ENCODE measurements at regions not wholly inside any gene's neighbourhood (a gene's known extent, or its start where the extent isn't known, plus 50 kb on each side); places are given as distances from the start of the nearest gene placed in this dataset.
A peak's percentile ranks its signal among the peaks of the same experiment; 100 is the strongest.

DNA sequence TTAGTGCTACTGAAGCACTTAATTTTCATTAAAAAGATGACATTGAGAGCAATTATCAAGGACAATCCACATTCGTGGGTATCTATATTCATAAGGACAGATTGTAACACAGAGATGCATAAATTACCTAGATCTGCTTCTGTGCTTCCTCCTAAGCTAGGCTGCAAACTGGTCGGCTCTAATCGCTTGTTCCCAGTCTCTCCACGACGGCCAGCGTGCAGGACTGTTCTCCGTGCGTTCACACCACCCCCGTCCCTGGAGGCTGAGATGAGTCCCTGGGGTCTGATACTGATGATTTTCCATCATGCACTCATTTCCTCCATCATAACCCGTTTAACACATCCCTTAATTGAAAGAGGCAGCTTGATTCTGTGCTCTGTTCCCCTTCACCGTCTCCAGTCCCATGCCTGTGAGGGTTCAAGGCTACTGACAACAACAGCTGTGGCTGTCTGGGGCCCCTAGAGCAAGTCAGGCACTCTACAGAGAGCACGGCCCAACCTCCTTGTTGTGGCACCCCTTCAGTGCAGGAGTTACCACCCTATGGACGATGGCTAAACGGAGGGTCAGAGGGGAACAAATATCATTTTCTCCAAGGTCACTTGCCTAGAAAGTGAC lies 469.6 kb downstream of the NPHP4 start:
- no peak for DNase-seq (ENCODE audit: low spot score)

DNA sequence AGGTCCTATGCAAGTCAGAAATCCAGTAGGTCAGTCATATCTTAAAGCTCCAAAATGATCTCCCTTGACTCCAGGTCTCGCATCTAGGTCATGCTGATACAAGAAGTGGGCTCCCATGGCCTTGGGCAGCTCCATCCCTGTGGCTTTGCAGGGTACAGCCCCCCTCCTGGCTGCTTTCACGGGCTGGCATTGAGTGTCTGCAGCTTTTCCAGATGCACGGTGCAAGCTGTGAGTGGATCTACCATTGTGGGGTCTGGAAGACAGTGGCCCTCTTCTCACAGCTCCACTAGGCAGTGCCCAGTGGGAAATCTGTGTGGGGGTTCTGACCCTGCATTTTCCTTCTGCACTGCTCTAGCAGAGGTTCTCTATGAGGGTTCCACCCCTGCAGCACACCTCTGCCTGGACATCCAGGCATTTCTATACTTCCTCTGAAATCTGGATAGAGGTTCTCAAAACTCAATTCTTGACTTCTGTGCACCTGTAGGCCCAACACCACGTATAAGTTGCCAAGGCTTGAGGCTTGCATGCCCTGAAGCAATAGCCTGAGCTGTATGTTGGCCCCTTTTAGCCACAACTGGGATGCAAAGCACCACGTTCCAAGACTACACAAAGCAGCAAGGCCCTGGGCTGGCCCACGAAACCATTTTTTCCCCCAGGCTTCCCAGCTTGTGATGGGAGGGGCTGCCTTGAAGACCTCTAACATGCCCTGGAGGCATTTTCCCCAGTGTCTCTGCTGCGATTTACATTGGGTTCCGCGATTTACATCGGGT lies 472.7 kb downstream of the NPHP4 start:
- DNase-seq (ENCODE audit: low spot score): no peak

DNA sequence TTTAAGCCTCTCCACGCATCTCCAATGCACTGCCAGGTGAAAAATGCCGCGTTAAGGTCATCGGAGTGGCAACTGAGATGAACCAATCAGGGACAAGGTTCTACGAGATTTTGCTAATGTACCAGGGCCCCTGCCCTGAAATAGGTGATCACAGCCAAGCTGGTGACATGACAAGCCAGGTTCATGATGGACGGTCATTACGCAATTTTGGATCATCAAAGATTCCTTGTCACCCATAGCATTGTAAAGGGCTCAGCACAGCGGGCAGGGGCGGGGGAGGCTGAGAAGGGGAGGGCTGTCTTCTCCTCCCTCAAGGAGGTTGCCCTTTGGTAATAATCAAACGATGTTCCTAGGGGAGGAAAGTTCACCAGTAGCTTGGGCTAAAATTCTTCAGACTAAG lies 475.5 kb downstream of the NPHP4 start:
- DNase-seq (ENCODE audit: low spot score): no peak

DNA sequence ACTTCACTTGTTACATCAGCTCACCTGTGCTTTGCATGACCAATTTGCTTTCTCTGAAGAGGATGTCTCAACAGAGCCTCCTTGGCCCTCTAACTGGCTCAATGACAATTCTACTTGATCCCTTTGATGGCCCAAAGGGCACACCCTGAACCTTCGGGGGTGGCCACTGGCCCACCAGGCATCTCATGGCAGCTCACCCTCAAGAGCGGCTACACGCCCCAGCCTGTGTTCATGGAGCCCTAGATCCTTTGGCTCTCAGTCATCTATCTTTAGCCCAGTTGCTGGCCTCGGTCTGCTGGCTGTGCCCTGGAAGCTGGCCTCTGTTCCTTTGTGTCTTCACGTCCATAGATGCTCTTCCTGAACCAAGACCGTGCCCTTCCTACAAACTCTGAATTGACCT lies 476.7 kb downstream of the NPHP4 start:
- no peak for DNase-seq (ENCODE audit: low spot score)

DNA sequence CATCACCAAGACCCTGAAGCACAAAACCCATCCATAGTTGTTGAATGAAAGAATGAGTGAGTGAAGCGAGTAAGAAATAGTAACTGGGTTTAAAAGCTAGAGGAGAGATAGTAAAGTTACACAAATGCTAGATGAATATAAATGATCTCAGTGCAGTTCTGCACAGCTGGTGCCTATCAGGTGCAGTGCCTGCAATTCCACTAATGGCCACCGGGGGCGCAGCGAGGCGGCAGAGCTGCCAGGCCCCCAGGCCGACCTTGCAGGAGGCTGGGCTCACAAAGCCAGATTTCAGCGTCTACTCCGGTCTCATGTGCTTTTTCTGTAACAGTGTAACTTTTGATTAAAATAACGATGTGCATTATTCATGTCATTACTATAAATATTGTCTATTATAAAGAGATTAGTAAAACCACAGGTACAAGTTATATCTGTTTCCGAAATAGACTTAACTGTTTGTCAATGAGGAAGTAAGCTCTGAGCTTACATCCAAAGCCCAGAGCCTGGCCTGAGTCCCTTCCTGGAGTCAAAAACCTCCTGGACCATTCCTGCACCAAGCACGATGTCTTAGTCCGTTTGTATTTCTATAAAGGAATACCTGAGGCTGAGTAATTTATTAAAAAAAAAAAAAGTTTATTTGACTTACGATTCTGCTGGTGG lies 477.6 kb downstream of the NPHP4 start:
- DNase-seq (ENCODE audit: low spot score): peak; percentile 83

DNA sequence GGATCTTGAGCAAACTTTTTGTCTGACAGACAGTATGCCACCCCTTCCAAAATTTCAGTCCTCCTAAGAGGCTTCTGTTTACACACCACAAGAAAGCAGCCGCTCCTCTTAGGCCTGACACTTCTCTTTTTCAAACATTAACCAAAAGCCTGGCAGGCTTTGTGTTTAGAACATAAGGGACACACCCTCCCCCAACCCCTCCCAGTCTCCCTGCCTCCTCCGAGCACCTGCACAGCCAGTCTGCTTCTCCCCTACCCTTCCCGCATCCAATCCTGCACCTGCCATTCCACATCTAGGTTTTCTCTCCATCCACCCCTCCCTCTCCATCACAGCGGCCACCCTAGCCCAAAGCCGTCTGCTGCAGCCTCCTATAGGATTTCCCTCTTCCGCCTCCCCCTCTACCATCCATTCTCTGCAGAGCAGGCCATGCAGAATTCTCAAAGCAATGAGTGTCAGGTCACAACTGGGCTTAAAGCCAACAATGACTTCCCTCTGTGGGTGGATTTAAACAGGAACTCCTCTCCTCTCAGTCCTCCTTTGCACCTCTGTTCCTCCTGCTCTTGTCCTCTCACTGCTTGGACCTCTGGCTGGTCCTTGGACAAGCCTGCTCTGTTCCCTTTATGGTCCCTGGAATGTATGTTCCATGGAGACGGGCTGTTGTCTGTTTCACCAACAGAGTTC lies 478.2 kb downstream of the NPHP4 start:
- DNase-seq (ENCODE audit: low spot score): no peak

DNA sequence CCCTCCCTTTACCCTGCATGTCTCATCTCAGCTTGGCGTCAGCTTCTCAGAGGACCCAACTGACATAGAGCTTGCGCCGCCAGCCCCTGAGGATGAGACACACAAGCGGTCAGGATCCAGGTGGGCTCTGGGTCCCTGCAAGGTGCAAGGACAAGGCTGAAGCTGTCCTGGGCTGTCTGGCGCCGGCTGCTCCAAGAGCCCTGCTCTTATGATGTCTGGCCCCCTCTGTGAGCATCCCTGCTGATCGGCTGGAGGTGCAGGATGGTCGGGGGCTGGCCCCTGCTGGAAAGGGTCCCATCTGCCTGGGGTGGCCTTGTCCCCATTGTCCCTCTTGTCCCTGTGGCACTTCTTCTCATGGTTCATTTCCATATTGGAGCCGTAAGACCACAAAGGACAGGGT lies 479.0 kb downstream of the NPHP4 start:
- DNase-seq (ENCODE audit: low spot score): no peak

DNA sequence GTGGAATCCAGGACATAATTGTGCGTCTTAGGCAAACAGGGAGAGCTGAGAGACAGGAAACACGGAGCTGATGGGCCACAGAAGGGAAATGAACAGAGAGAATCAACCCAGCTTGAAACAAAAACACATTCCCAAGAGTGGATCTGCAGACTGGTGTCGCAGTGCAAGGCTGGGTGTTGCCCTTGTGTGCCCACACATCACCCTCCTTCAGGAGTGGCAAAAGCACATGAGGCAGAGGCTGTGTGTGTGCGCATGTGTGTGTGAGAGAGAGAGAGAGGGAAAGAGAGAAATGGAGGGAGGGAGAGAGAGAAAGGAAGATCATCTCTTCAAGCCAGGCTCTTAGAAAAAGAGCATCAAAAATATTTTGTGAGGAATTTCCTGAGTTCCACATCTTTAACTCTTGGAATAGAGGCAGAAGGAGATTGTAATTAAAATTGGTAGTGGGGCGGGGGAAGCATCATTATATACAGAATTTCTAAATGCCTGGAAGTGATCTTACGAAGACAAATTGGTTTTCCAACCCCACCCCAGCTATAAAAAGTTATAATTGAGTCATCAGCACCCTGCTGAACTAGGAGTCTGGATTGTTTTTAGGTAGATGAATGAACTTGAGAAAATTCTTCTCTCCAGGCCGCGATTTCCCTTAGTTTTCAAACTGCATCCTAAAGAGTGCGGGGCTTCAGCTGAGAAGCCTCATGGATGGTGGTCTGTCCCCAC lies 480.7 kb downstream of the NPHP4 start:
- no peak for DNase-seq (ENCODE audit: low spot score)

DNA sequence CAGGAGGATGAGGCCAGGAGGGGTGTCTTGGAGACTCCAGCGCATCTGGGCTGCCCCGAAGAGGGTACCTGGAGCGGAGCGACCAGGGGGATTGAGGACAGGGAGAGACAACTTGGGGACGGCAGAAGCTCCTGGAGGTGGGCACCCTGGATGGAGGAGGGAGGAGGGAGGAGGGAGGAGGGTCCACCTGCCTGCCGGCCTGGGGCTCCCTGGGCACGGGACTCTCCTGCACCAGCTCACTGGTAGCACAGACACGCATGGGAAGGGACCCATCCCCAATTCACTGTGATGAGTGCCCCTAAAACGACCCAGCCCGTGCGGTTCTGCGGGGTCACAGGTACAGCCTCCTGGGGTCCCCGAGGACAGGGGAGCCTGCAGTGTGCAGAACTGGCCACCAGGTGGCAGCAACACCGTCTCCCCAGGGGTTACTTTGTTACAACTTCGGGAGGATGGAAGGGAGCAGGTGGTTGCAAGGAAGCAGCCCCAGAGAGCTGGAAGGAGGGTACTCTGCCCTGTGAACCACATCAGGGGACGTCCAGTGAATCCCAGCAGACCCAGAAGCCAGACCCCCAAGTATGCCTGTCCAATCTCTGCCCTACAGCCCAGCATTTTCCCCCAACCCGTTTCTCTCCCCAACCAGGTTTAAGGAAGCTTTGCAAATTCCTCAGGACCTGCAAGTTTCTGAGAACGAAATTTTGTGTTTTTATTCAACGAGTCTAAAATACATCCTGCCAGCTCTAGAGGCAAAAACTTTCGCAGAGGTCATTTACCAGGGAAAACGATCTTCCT lies 482.4 kb downstream of the NPHP4 start:
- peak; percentile 86 for DNase-seq (ENCODE audit: low spot score)

DNA sequence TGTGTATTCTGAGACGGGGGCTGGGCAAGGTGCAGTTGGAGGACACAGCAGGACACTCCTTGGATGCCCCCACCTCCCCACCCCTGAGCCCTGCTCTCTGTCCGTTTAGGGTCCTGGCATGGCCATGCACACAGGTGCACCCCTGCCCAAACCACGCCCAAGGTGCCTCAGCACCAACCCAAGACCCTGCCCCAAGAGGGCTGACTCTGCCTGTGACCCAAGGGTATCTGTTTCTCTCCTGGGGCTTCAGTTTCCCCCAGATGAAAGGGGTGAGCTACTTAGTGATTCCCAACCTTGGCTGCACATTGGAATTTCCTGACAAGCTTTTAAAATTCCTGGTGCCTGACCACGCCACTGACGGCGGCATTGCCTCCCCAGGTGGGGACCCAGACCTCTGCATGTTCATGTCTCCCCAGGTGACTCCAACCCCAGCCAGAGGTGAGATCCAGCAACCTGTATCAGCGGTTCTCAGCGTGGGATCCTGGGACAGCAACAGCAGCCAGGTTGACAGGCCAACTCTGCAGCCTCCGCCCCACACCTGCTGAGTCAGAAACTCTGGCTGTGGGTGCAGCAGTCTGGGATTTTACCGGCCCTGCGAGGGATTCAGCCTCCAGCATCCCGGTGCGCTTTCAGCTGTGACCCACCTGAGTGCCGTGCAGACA lies 483.4 kb downstream of the NPHP4 start:
- no peak for DNase-seq (ENCODE audit: low spot score)

DNA sequence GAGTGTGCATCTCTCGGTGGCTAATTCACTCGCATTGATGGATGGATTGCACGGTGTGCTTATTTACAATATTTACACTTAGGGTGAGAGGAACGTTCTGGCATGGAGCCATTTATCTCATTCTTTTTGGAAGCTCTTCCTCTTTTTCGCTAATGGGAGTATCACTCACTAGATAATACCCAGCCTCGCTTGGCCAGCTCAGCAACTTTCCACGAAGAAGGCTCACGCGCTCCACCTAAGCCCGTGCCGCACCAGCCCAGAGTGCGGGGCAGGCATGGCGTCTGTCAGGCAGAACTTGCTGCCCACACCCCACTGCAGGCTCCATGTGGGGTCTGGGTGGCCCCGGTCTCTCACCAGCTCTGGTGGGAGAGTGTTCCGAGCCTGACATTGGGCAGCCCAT lies 484.9 kb downstream of the NPHP4 start:
- no peak for DNase-seq (ENCODE audit: low spot score)

DNA sequence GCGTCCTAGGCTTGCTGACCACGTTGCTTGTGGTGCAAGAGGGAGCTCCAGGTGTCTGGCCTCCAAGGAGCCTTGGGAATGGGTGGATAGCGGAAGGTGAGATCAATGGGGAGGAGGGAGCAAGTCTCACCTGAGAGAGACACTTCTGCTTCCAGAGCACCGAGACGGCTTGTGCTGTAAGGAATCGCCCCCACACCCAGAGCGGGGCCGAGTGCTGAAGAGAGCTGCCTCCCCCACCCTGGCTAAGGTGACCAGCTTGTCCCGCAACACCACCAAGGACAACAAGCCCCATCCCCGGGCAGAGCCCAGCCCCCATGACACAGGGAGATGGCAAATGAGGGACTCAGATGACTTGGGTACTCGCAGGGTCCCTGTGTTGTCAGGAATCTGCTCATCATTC lies 485.6 kb downstream of the NPHP4 start:
- no peak for DNase-seq (ENCODE audit: low spot score)

DNA sequence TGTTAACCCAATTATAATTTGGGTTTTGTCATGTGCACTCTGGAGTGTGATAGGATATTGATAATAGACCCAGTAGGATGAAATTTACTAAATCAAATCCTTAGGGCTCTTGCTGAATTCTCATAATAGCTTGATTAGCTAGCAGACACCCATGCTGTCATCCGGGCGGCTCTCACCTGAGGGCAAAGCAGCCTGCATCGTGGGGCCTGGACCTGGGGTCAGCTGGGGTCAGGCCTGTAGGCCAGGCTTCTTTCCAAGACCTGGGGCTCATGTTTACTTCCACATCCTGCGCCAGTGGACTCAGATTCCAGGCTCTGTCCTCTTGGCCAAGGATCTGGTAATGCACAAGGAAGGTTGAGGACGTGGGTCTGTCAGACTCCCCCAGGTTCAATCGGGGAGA lies 486.3 kb downstream of the NPHP4 start:
- no peak for DNase-seq (ENCODE audit: low spot score)

DNA sequence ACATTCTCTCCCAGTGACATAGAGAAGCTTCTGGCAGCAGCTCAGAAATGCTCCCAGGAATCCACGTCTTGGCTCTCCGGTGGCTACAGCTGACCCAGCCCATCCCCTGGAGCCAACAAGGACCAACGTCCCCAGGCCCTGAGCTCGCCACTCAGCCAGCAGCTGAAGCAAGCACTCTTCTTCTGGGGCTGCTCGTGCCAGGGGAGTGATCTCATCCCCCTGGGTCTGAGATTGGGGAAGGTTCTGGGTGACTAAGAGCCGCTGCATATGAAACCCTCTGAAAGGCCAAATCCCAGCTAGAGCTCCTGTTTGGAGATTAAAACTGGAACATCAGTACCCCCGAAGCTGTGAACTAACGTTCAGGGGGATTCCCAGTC lies 487.9 kb downstream of the NPHP4 start:
- DNase-seq (ENCODE audit: low spot score): no peak

DNA sequence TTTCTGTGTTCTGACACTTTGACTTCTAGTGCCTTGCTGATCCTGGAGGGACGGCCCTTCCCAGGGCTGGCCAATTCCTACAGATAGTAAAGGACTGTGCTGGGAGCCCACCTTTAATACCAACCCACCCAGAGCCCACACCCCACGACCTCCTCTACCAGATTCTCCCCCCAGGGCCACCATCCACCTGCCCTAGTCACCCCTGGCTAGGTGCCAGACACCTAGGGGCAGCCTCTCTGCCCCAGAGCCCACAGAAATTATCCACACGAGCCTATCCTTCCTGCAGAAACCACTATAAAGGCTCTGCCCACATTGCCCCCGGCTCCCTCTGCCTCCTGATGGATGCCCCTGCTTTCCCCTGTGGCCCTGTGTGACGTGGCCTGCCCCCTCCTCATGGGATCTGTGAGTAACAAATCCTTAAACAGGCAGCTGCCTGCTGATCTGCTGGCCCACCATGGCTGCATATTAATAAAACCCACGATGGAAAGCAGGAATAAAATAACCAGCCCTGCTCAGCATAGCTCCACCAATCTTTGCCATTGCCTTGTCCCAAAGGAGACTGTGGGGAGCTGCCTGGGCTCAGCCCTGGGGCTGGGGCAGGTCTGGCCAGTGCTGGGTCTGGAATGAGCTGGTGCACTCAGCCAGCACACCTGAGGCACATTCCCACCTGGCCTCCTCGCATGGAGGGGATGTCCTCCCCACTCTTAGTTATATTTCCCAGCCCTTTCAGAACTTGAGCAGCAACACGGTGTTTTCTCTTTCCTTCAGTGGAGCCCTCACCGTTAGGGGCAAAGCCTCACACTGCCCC lies 488.5 kb downstream of the NPHP4 start:
- no peak for DNase-seq (ENCODE audit: low spot score)

DNA sequence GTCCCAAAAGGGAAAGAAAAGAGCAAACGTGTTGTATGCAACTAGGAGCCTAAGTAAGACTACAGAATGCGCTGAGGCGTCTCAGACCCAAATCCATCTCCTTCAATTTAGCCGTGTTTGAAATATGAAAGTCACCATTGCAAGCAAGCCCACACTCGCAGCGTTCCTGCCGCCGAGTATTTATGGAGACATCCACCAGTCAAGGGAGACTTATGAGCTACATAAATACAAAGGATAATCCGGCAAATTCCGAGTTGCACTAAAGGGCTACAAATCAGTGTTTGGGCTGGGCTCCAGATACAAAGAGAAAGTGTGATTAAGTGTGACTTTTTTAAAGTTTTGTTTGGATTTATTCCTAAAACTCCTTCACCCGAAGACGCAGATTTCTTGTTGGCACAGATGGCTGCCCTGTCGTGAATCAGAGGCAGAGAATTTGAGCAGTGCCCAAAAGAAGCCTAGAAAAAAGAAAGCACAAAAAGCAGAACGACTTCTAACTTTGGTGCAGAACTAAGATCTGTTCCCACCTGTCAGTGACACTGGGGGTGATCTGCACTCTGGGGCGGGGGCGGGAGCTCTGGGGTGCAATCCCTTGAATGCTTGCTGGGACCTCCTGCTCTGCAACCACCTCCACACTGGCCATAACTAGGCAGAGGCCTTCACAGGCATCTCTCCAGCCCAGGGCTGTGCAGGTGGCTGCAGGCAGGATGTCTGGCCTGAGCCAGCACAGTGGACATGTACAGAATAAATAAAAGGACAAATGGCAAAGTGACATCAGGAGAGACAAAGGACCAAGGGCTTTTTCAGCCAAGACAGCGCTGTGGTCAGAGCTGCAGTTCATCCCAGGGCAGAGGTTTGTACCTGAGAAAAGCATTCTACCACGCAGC lies 489.7 kb downstream of the NPHP4 start:
- DNase-seq (ENCODE audit: low spot score): no peak

DNA sequence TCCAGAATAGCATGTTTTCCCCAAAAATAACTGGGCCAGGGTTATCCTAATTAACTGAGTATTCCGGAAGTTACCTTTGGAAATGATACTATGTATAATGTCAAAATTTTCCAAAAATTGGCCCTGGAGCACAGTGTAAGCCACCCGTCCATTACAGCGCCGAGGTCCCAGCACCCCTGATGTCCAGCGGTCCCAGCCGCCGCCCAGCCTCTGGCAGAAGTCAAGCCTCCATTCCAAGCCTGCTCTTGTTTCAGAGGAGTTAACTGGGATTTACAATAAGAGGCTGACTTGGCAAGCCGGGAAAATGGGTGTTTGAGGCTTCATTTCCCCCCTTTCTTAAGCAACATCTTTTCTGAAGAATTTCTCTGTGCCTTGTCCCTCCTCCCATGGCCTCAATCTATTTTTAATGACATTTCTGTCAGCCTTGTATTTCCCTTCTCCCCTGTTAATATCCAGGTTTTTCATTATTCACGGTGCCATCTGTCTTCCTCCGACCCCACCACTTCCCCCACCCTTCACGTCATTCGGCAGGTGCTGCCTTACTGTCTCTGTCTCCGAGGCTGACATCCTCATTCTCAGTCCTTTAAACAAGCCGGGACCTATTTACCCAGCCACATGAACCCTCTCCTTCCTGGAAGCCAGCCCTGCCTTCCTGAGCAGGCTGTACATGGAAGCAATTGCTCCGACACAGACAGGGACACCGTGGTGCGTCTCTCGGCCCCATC lies 490.9 kb downstream of the NPHP4 start:
- no peak for DNase-seq (ENCODE audit: low spot score)

DNA sequence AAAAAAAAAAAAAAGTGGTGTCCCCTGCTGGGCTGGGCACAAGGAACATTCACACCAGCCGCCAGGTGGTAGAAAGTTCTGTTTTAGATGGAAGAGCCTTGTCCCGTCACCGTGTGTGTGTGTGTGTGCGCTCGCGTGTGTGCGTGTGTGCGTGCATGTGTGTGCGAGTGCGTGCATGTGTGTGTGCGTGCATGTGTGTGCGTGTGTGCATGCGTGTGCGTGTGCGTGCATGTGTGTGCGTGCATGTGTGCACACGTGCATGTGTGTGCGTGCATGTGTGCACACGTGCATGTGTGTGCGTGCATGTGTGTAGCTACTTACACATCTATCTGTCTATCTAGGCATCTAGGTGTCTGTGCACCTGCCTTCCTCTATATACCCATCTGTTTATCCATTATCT lies 491.7 kb downstream of the NPHP4 start:
- DNase-seq (ENCODE audit: low spot score): no peak

All from hepatic stellate cell (primary cell).